K562 (cell line): ENCODE measurements at regions not wholly inside any gene's neighbourhood (a gene's known extent, or its start where the extent isn't known, plus 50 kb on each side); places are given as distances from the start of the nearest gene placed in this dataset.

ENCODE experiments used
- FOXA3 ChIP-seq, 2 experiments: fragments of 450-650 bp in 1 of 2; sonication (generic) in 1 of 2; formaldehyde crosslinking; IDR thresholded peaks in 1 of 2; conservative IDR thresholded peaks in 1 of 2; 2 replicates each; pipeline versions ENCODE4 v1.4.0 to v1.8.0; 2020 to 2022; ENCODE audit warnings: mild to moderate bottlenecking in 2 of 2, missing genetic modification reagents in 1 of 2
- REST ChIP-seq, 2 experiments: fragments of 450-650 bp; formaldehyde crosslinking in 1 of 2; IDR thresholded peaks; 2 replicates each; pipeline versions ENCODE4 v1.4.0 to v1.6.1; 2014 to 2020; ENCODE audit warnings: mild to moderate bottlenecking in 2 of 2, borderline replicate concordance in 1 of 2, low read depth in 1 of 2
- SAFB ChIP-seq: fragments of 200-400 bp; formaldehyde crosslinking; IDR thresholded peaks from 2 replicates; pipeline ENCODE4 v1.6.1; 2017; ENCODE audit warnings: low read depth, low read length, borderline replicate concordance
- SMARCA4 ChIP-seq: fragments of 450-650 bp; IDR thresholded peaks from 2 replicates; pipeline ENCODE4 v1.6.1; 2016
- ZNF592 ChIP-seq: fragments of 450-650 bp; IDR thresholded peaks from 2 replicates; pipeline ENCODE4 v1.6.1; 2017; ENCODE audit warnings: antibody characterized with exemption, mild to moderate bottlenecking

- TF ChIP-seq ZNF592 (no peak), SMARCA4 (no peak), REST (IDR thresholded peaks at IDR 0.05; ENCODE audit: borderline replicate concordance) (no peak), REST (CRISPR knock-in tag; IDR thresholded peaks at IDR 0.05; ENCODE audit: low read depth) (no peak), SAFB (no peak), FOXA3 (CRISPR knock-in tag; conservative IDR thresholded peaks at IDR 0.05 in 1 of 2, IDR thresholded peaks at IDR 0.05 in 1 of 2) (no peak)
These were observed 443.0 kb upstream of the SLC39A10 start (continued) for GRCh38 chr2:195214072-195214471.
